Stimulated activated CD4-positive, alpha-beta T cell treated with anti-CD3 and anti-CD28 coated beads, Interleukin-4, amount 100 ng/mL, for 4 hours (primary cell): ENCODE measurements at regions not wholly inside any gene's neighbourhood (a gene's known extent, or its start where the extent isn't known, plus 50 kb on each side); places are given as distances from the start of the nearest gene placed in this dataset.
A peak's percentile ranks its signal among the peaks of the same experiment; 100 is the strongest.
"Not testable (repeated sequence)": the region's sequence is repeated elsewhere in the genome, so short reads cannot be mapped to it uniquely, and the experiment has no call there.

ENCODE experiments used
- DNase-seq, 2 experiments: peaks; one replicate each; pipeline ENCODE4 v3.0.0-alpha.2; 2020

- no peak for DNase-seq
Measured at GRCh38 chr9:71361357-71361756, 239.9 kb upstream of the TRPM3 start.

- no peak for DNase-seq
Measured at GRCh38 chr9:71357346-71357745, 235.9 kb upstream of the TRPM3 start.

- no peak for DNase-seq
Measured at GRCh38 chr9:71355884-71356283, 234.5 kb upstream of the TRPM3 start.

- no peak for DNase-seq
Measured at GRCh38 chr9:71353720-71354119, 232.3 kb upstream of the TRPM3 start.

- no peak for DNase-seq
Measured at GRCh38 chr9:71352837-71353236, 231.4 kb upstream of the TRPM3 start.

- no peak for DNase-seq
Measured at GRCh38 chr9:71349218-71349617, 227.8 kb upstream of the TRPM3 start.

- DNase-seq: no peak
Measured at GRCh38 chr9:71333321-71333720, 211.9 kb upstream of the TRPM3 start.

- no peak for DNase-seq
Measured at GRCh38 chr9:71331603-71332002, 210.2 kb upstream of the TRPM3 start.

- DNase-seq: no peak
Measured at GRCh38 chr9:71329873-71330272, 208.5 kb upstream of the TRPM3 start.

GRCh38 chr9:71326360-71326759 lies 204.9 kb upstream of the TRPM3 start:
- no peak for DNase-seq

GRCh38 chr9:71323357-71323756 lies 201.9 kb upstream of the TRPM3 start:
- no peak for DNase-seq

- no peak for DNase-seq
Measured at GRCh38 chr9:71322311-71322710, 200.9 kb upstream of the TRPM3 start.

- no peak for DNase-seq
Measured at GRCh38 chr9:71308454-71308853, 187.0 kb upstream of the TRPM3 start.

- DNase-seq: no peak
Measured at GRCh38 chr9:71306134-71306533, 184.7 kb upstream of the TRPM3 start.

- DNase-seq: no peak
Measured at GRCh38 chr9:71303351-71303750, 181.9 kb upstream of the TRPM3 start.

GRCh38 chr9:71302776-71303175 lies 181.4 kb upstream of the TRPM3 start:
- DNase-seq: no peak

- no peak for DNase-seq
Measured at GRCh38 chr9:71295928-71296327, 174.5 kb upstream of the TRPM3 start.

GRCh38 chr9:71286146-71286545 lies 164.7 kb upstream of the TRPM3 start:
- DNase-seq: no peak

GRCh38 chr9:71285191-71285656 lies 163.8 kb upstream of the TRPM3 start:
- peak in 1 of 2 experiments; percentile 5 for DNase-seq

- not testable (repeated sequence) for DNase-seq
Measured at GRCh38 chr9:71282116-71282515, 160.7 kb upstream of the TRPM3 start.

- DNase-seq: no peak
Measured at GRCh38 chr9:71279151-71279739, 157.8 kb upstream of the TRPM3 start.

GRCh38 chr9:71273613-71274012 lies 152.2 kb upstream of the TRPM3 start:
- no peak for DNase-seq

GRCh38 chr9:71271602-71272001 lies 150.2 kb upstream of the TRPM3 start:
- no peak for DNase-seq

- DNase-seq: no peak
Measured at GRCh38 chr9:71270554-71270953, 149.1 kb upstream of the TRPM3 start.

GRCh38 chr9:71269859-71270258 lies 148.4 kb upstream of the TRPM3 start:
- no peak for DNase-seq
